Ishikawa (cell line): ENCODE measurements at regions not wholly inside any gene's neighbourhood (a gene's known extent, or its start where the extent isn't known, plus 50 kb on each side); places are given as distances from the start of the nearest gene placed in this dataset.

Experiments
- CEBPB ChIP-seq: IDR thresholded peaks from 2 replicates; pipeline ENCODE4 v1.6.1; 2012
- CREB1 ChIP-seq: IDR thresholded peaks from 2 replicates; pipeline ENCODE4 v1.6.1; 2012; ENCODE audit warnings: low read depth
- EGR1 ChIP-seq: IDR thresholded peaks from 2 replicates; pipeline ENCODE4 v1.6.1; 2012
- EP300 ChIP-seq: IDR thresholded peaks from 2 replicates; pipeline ENCODE4 v1.6.1; 2012; ENCODE audit warnings: borderline replicate concordance
- FOXM1 ChIP-seq: IDR thresholded peaks from 2 replicates; pipeline ENCODE4 v1.6.1; 2012; ENCODE audit warnings: low read depth, borderline replicate concordance
- NFIC ChIP-seq: IDR thresholded peaks from 2 replicates; pipeline ENCODE4 v1.6.1; 2012
- RAD21 ChIP-seq: IDR thresholded peaks from 2 replicates; pipeline ENCODE4 v1.6.1; 2012; ENCODE audit warnings: low read depth
- TAF1 ChIP-seq: IDR thresholded peaks from 2 replicates; pipeline ENCODE4 v1.6.1; 2012; ENCODE audit warnings: low read depth, mild to moderate bottlenecking
- TCF12 ChIP-seq: IDR thresholded peaks from 2 replicates; pipeline ENCODE4 v1.6.1; 2012; ENCODE audit warnings: low read depth
- TEAD4 ChIP-seq: IDR thresholded peaks from 2 replicates; pipeline ENCODE4 v1.6.1; 2012
- YY1 ChIP-seq: IDR thresholded peaks from 2 replicates; pipeline ENCODE4 v1.6.1; 2012; ENCODE audit warnings: low read depth
- ZBTB7A ChIP-seq: IDR thresholded peaks from 2 replicates; pipeline ENCODE4 v1.6.1; 2012; ENCODE audit warnings: low read depth
- TF ChIP-seq, protein P1 (sequence below): IDR thresholded peaks from 2 replicates; pipeline ENCODE4 v1.6.1; 2012
- TF ChIP-seq, protein P2 (sequence below): IDR thresholded peaks from 2 replicates; pipeline ENCODE4 v1.6.1; 2012
- TF ChIP-seq, protein P3 (sequence below): IDR thresholded peaks from 2 replicates; pipeline ENCODE4 v1.6.1; 2012; ENCODE audit warnings: low read depth, mild to moderate bottlenecking

DNA sequence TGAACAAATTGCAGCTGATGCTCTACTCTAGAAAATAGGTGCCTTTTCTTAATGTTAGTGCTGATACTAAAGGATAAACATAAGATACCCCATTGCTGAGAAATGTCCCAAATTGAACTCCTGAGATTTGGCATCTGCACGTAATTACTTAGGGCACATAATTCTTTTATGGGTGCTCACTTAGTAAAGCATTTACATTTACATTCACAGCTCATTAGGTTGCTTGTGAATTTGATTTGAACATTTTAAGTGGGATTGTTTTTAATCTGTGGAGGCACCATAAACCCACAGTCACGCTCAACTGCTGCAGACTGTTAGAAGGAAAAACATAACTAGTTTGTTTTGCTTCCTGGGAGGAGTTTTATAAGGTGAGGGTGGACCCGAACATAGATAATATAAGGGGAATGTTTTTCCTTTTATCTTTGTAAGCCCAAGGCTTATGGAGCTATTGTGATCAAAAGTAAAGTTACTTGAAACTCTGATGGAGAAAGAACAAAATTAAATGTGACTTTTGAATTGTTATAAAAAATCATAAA, 560.8 kb downstream of the REEP3 start:
- no peak for TF ChIP-seq TEAD4
- no peak for TF ChIP-seq RAD21
- no peak for TF ChIP-seq TCF12
- TF ChIP-seq, protein P1, sequence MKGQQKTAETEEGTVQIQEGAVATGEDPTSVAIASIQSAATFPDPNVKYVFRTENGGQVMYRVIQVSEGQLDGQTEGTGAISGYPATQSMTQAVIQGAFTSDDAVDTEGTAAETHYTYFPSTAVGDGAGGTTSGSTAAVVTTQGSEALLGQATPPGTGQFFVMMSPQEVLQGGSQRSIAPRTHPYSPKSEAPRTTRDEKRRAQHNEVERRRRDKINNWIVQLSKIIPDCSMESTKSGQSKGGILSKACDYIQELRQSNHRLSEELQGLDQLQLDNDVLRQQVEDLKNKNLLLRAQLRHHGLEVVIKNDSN: no peak
- no peak for TF ChIP-seq TAF1
- TF ChIP-seq, protein P2, sequence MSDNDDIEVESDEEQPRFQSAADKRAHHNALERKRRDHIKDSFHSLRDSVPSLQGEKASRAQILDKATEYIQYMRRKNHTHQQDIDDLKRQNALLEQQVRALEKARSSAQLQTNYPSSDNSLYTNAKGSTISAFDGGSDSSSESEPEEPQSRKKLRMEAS: no peak
- no peak for TF ChIP-seq CREB1
- TF ChIP-seq CEBPB: no peak
- no peak for TF ChIP-seq YY1
- TF ChIP-seq, protein P3, sequence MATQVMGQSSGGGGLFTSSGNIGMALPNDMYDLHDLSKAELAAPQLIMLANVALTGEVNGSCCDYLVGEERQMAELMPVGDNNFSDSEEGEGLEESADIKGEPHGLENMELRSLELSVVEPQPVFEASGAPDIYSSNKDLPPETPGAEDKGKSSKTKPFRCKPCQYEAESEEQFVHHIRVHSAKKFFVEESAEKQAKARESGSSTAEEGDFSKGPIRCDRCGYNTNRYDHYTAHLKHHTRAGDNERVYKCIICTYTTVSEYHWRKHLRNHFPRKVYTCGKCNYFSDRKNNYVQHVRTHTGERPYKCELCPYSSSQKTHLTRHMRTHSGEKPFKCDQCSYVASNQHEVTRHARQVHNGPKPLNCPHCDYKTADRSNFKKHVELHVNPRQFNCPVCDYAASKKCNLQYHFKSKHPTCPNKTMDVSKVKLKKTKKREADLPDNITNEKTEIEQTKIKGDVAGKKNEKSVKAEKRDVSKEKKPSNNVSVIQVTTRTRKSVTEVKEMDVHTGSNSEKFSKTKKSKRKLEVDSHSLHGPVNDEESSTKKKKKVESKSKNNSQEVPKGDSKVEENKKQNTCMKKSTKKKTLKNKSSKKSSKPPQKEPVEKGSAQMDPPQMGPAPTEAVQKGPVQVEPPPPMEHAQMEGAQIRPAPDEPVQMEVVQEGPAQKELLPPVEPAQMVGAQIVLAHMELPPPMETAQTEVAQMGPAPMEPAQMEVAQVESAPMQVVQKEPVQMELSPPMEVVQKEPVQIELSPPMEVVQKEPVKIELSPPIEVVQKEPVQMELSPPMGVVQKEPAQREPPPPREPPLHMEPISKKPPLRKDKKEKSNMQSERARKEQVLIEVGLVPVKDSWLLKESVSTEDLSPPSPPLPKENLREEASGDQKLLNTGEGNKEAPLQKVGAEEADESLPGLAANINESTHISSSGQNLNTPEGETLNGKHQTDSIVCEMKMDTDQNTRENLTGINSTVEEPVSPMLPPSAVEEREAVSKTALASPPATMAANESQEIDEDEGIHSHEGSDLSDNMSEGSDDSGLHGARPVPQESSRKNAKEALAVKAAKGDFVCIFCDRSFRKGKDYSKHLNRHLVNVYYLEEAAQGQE: no peak
- TF ChIP-seq EGR1: no peak
- no peak for TF ChIP-seq EP300
- no peak for TF ChIP-seq NFIC
- no peak for TF ChIP-seq ZBTB7A
- no peak for TF ChIP-seq FOXM1

DNA sequence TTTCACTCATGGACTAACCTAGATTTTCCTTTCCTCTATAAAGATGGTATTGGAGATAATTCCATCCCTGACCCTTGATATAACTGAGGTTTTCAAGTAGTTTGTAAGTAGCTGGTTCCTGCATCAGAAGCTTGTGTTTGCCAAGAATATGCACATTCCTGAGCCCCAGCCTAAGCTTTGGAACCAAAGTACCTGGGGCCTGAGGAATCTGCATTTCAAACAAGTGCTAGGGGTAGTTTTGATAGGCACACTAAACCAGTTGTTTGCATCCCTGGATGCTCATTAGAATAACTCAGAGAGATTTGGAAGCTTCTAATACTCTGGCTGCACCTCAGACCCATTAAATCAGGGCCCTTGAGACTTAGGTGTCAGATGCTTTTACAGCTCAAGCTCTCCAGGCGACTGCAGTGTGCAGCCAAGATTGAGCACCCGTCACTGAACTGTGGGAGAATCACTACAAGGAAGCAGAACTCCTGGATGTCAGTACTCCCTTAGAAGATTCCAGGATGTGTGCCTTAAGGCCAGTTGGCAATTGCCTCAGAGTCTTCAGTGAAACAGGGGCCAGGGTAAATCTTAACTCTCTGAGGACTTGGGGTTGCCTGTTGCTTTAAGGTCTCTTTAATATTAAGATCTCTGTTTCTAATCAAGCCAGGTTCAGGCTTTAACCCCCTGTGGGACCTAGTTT, 565.0 kb downstream of the REEP3 start:
- no peak for TF ChIP-seq TCF12
- TF ChIP-seq, protein P1: no peak
- TF ChIP-seq, protein P3: no peak
- no peak for TF ChIP-seq TAF1
- TF ChIP-seq NFIC: no peak
- no peak for TF ChIP-seq CREB1
- no peak for TF ChIP-seq ZBTB7A
- TF ChIP-seq RAD21: no peak
- TF ChIP-seq YY1: no peak
- TF ChIP-seq, protein P2: no peak
- no peak for TF ChIP-seq EP300
- TF ChIP-seq FOXM1: no peak
- TF ChIP-seq CEBPB: no peak
- no peak for TF ChIP-seq EGR1
- TF ChIP-seq TEAD4: no peak

DNA sequence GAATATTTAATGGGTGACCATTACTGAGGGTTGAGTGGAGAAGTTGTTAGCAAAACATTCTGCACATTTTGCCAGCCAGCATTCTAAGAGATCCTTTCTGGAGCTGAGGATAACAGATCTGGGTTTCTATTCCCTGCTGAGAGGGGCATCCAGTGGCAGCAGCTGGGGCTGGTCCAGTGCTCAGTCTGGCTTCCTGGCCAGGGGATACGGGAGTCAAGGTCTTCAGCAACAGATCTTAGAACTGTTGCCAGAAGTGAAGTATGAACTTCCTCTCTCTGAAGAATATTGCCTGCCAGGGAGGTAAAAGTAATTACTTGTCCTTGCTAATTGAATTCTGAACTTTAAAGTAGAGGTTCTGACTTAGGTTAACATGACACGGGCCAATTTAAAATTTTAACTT, 568.4 kb downstream of the REEP3 start:
- TF ChIP-seq YY1 (no peak), CREB1 (no peak), RAD21 (no peak), TCF12 (no peak), FOXM1 (no peak)

DNA sequence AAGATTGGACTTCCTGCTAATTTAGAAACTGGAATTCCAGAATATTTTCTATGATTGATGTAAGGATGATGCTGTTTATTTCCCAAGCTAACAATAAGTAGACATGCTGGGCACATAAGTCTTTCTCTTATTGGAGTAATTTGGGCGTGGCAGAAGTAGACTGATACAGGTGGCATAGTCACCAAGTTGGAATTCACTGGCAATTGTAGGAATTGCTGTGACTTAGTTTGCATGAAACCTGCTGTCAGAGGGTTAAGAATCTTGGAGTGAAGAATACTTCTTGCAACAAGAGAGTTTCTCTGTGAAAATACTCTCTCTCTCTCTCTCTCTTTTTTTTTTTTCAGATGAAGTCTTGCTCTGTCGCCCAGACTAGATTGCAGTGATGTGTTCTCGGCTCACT, 569.7 kb downstream of the REEP3 start:
- TF ChIP-seq TAF1 (no peak), YY1 (no peak), TEAD4 (no peak), EGR1 (no peak), FOXM1 (no peak), EP300 (no peak), CEBPB (no peak), CREB1 (no peak), ZBTB7A (no peak), NFIC (no peak), TCF12 (no peak), RAD21 (no peak)
- TF ChIP-seq, protein P2: no peak
- TF ChIP-seq, protein P1: no peak
- TF ChIP-seq, protein P3: no peak
